ENCODE measurements at regions not wholly inside any gene's neighbourhood (a gene's known extent, or its start where the extent isn't known, plus 50 kb on each side); places are given as distances from the start of the nearest gene placed in this dataset.

DNA sequence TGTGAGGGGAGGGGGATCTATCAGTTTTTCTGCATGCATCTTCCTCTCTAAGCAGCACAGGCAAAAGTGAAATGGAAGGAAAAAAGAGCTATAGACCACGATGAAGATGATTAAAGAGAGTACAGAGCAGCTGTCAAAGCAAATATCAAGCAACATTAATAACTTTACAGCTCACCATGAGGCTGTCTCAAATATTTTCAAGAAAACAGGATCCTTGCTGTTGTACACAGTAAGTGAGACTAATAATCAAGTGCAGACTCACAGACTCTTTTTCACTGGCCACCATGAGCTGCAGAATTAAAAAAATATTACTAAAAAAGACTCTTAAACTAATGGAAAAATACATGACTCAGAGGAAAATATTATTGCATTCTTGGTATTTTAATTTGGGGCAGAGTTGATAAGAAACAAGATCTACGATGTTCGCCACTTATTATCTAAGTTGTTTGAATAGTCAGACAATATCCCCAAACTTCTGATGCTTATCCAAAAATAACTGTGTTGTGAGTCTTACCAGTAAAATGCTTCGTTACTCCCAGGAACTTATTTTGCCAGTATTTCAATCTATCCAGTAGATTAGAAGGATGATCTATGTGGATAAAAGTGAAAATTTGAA lies 817.5 kb upstream of the ALCAM start (continued):
- TF ChIP-seq, protein P1, sequence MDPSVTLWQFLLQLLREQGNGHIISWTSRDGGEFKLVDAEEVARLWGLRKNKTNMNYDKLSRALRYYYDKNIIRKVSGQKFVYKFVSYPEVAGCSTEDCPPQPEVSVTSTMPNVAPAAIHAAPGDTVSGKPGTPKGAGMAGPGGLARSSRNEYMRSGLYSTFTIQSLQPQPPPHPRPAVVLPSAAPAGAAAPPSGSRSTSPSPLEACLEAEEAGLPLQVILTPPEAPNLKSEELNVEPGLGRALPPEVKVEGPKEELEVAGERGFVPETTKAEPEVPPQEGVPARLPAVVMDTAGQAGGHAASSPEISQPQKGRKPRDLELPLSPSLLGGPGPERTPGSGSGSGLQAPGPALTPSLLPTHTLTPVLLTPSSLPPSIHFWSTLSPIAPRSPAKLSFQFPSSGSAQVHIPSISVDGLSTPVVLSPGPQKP (IDR thresholded peaks at IDR 0.05; ENCODE audit: low read depth, low read length), result no peak
- TF ChIP-seq ZNF622 (IDR thresholded peaks at IDR 0.05), result no peak

DNA sequence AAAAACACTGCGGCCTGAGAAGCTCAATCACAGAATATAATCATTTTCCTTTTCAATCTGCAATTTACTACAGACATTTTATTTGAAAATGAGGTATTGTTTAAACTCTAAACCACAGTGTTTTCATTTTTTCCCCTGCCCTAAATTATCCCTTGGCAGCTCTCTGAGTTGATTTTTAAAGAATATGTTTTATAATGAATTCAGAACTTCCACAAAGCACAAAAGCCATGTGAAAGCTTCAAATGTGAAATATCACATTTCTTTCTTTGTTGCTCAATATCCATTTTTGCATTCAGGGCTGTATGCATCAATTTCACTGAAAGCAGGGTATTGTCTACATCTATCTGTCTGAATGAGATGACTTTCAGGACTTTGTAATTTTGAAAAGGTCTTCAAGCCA lies 813.6 kb upstream of the ALCAM start:
- Histone ChIP-seq H3K9me3 (replicated peaks; ENCODE audit: control insufficient read depth, insufficient read depth, low read length) (no peaks in the 10 kb centered on the region), H3K4me2 (ENCODE audit: control insufficient read depth, insufficient read depth) (no peak overlapping the region), H3K4me3 (no peak overlapping the region), H3K9ac (ENCODE audit: control insufficient read depth, insufficient read depth, low read length) (no peak overlapping the region), H3K27ac (ENCODE audit: control insufficient read depth, insufficient read depth) (no peak overlapping the region), H3K27me3 (replicated peaks in 1 of 2; ENCODE audit: control insufficient read depth in 2 of 2, insufficient read depth in 2 of 2, low read length in 1 of 2) (no peaks in the 10 kb centered on the region), H2AFZ (ENCODE audit: control insufficient read depth, low read depth, low read length) (no peak overlapping the region), H3K4me1 (ENCODE audit: control insufficient read depth, insufficient read depth, low read length) (0 out of 2 replicates have a peak, but pooled peaks cover 2% of the 10 kb centered on the region), H3K36me3 (ENCODE audit: control insufficient read depth in 2 of 2, insufficient read depth in 2 of 2, low read length in 1 of 2) (no peaks in the 10 kb centered on the region), H3K79me2 (ENCODE audit: control insufficient read depth, insufficient read depth, low read length) (no peaks in the 10 kb centered on the region), H4K20me1 (ENCODE audit: control insufficient read depth, insufficient read depth) (no peaks in the 10 kb centered on the region)
- CTCF ChIA-PET, result interaction anchor here (1.0 kb wide), 1 partner anchor 12 kb away, joined by 4 read pairs; no protein-coding TSS in a partner anchor
- RAD21 ChIA-PET (ENCODE audit: unreplicated experiment), result no interaction called here
- in situ Hi-C loops (cut with MboI) (no loop called here), intact Hi-C loops (cut with micrococcal nuclease; ENCODE audit: unreplicated experiment) (no loop called here)
- DNase-seq (ENCODE audit: low read depth, low spot score), result no peak
- TF ChIP-seq RCOR1 (conservative IDR thresholded peaks at IDR 0.05; ENCODE audit: low read depth, low read length) (no peak), TBL1XR1 (IDR thresholded peaks at IDR 0.05; ENCODE audit: low read depth, low read length) (no peak), SRF (IDR thresholded peaks at IDR 0.05; ENCODE audit: low read depth in 2 of 2, low read length in 2 of 2) (no peak), ZZZ3 (IDR thresholded peaks at IDR 0.05; ENCODE audit: control insufficient read depth, insufficient read length, low read depth) (no peak), BCL11A (IDR thresholded peaks at IDR 0.05; ENCODE audit: low read depth, low read length) (no peak), EED (IDR thresholded peaks at IDR 0.05; ENCODE audit: low read depth) (no peak)
- TF ChIP-seq, protein P2, sequence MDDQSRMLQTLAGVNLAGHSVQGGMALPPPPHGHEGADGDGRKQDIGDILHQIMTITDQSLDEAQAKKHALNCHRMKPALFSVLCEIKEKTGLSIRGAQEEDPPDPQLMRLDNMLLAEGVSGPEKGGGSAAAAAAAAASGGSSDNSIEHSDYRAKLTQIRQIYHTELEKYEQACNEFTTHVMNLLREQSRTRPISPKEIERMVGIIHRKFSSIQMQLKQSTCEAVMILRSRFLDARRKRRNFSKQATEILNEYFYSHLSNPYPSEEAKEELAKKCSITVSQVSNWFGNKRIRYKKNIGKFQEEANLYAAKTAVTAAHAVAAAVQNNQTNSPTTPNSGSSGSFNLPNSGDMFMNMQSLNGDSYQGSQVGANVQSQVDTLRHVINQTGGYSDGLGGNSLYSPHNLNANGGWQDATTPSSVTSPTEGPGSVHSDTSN (IDR thresholded peaks at IDR 0.05; ENCODE audit: insufficient replicate concordance, low read depth, low read length), result no peak
- TF ChIP-seq, protein P3, sequence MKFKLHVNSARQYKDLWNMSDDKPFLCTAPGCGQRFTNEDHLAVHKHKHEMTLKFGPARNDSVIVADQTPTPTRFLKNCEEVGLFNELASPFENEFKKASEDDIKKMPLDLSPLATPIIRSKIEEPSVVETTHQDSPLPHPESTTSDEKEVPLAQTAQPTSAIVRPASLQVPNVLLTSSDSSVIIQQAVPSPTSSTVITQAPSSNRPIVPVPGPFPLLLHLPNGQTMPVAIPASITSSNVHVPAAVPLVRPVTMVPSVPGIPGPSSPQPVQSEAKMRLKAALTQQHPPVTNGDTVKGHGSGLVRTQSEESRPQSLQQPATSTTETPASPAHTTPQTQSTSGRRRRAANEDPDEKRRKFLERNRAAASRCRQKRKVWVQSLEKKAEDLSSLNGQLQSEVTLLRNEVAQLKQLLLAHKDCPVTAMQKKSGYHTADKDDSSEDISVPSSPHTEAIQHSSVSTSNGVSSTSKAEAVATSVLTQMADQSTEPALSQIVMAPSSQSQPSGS (IDR thresholded peaks at IDR 0.05; ENCODE audit: low read length), result no peak
- no peak for ATAC-seq
- no peak for FAIRE-seq
- no TSS peak for BruUV-seq (replicated peaks)
- POLR2A ChIA-PET, result no interaction called here
- 91% methylated on average over 1 of the region's 1 CpG for WGBS (ENCODE audit: insufficient coverage, insufficient replicate concordance, low lambda C conversion rate, missing lambda C conversion rate)
- SMC1A ChIA-PET (ENCODE audit: uncharacterized antibody, unreplicated experiment), result interaction anchor here (0.5 to 1.8 kb wide), 3 partner anchors 8 to 325 kb away, joined by 3 to 4 read pairs (median 4); no protein-coding TSS in a partner anchor
